KMS-11 (cell line): ENCODE measurements at regions not wholly inside any gene's neighbourhood (a gene's known extent, or its start where the extent isn't known, plus 50 kb on each side); places are given as distances from the start of the nearest gene placed in this dataset.
"Not testable (repeated sequence)": the region's sequence is repeated elsewhere in the genome, so short reads cannot be mapped to it uniquely, and the experiment has no call there.

Source experiments
- H2AFZ ChIP-seq: fragments of 200-600 bp; sonication (generic); 2 replicates; pipeline ENCODE4 v1.6.1; 2016; ENCODE audit warnings: antibody characterized with exemption, mixed run types, low read depth
- H3K27ac ChIP-seq: fragments of 200-600 bp; sonication (generic); 2 replicates; pipeline ENCODE4 v1.6.1; 2016; ENCODE audit warnings: mild to moderate bottlenecking, mixed run types
- H3K27me3 ChIP-seq: fragments of 200-600 bp; sonication (generic); 2 replicates; pipeline ENCODE4 v1.6.1; 2017; ENCODE audit warnings: mild to moderate bottlenecking, low read depth, mixed run types, moderate library complexity; ENCODE audit not compliant: insufficient read depth
- H3K36me3 ChIP-seq: fragments of 200-600 bp; sonication (generic); 2 replicates; pipeline ENCODE4 v1.6.1; 2017; ENCODE audit warnings: mild to moderate bottlenecking, mixed run types; ENCODE audit not compliant: insufficient read depth
- H3K4me1 ChIP-seq: fragments of 200-600 bp; sonication (generic); 2 replicates; pipeline ENCODE4 v1.6.1; 2016; ENCODE audit warnings: mild to moderate bottlenecking, low read depth, mixed run types; ENCODE audit not compliant: poor library complexity, severe bottlenecking
- H3K4me2 ChIP-seq: fragments of 200-600 bp; sonication (generic); 2 replicates; pipeline ENCODE4 v1.7.0; 2016; ENCODE audit warnings: mild to moderate bottlenecking, mixed run types
- H3K4me3 ChIP-seq: fragments of 200-600 bp; sonication (generic); IDR thresholded peaks from 2 replicates; pipeline ENCODE4 v1.6.1; 2017; ENCODE audit warnings: low read depth, low read length, mixed read lengths; ENCODE audit not compliant: insufficient read depth
- H3K79me2 ChIP-seq: fragments of 200-600 bp; sonication (generic); 2 replicates; pipeline ENCODE4 v1.6.1; 2016; ENCODE audit warnings: low read depth, mixed run types; ENCODE audit not compliant: insufficient read depth
- H3K9ac ChIP-seq: fragments of 200-600 bp; sonication (generic); 2 replicates; pipeline ENCODE4 v1.6.1; 2016; ENCODE audit warnings: mild to moderate bottlenecking, mixed run types
- H4K20me1 ChIP-seq: fragments of 200-600 bp; sonication (generic); 2 replicates; pipeline ENCODE4 v1.6.1; 2016; ENCODE audit warnings: mild to moderate bottlenecking, mixed run types; ENCODE audit not compliant: insufficient read depth
- CTCF ChIP-seq: fragments of 200-600 bp; sonication (generic); conservative IDR thresholded peaks from 2 replicates; pipeline ENCODE4 v1.6.1; 2017; ENCODE audit warnings: low read depth, mild to moderate bottlenecking, antibody characterized with exemption, low read length, moderate library complexity, mixed read lengths

DNA sequence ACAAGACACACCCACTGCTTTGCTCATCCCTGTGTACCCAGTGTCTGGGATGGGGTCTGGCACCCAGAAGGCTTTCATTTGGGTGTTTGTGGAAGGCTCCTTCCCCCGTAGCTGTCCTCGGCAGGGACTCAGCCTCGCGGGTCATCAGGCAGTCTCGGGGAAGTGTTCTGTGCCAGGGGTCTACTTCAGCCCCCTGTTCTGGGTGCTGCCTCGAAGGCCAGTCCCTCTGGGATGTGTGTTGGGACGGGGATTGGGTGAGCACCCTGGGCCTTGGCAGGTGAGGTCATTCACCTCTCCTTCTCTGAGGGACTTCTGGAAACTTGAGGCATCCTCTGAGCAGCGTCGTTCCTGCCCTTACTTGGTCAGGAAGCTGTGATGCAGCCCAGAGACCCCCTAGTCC lies 65.5 kb downstream of the RPUSD4 start:
- Histone ChIP-seq H2AFZ (no peak overlapping the region), H3K27ac (no peak overlapping the region), H3K27me3 (no peaks in the 10 kb centered on the region), H3K9ac (no peak overlapping the region), H3K79me2 (no peaks in the 10 kb centered on the region), H3K36me3 (no peaks in the 10 kb centered on the region), H3K4me1 (no peaks in the 10 kb centered on the region), H3K4me2 (no peak overlapping the region), H3K4me3 (no peak overlapping the region), H4K20me1 (no peaks in the 10 kb centered on the region)
- TF ChIP-seq CTCF = no peak

DNA sequence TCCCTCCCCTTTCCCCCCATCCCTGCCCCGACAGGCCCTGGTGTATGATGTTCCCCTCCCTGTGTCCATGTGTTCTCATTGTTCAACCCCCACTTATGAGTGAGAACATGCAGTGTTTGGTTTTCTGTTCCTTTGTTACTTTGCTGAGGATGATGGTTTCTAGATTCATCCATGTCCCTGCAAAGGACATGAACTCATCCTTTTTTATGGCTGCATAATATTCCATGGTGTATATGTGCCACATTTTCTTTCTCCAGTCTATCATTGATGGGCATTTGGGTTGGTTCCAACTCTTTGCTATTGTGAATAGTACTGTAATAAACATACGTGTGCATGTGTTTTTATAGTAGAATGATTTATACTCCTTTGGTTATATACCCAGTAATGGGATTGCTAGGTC lies 68.0 kb downstream of the RPUSD4 start:
- H3K79me2 ChIP-seq, H4K20me1 ChIP-seq, H3K4me2 ChIP-seq, H3K36me3 ChIP-seq, H3K27me3 ChIP-seq, H2AFZ ChIP-seq, H3K9ac ChIP-seq, H3K4me3 ChIP-seq, H3K4me1 ChIP-seq, H3K27ac ChIP-seq: not testable (repeated sequence)

DNA sequence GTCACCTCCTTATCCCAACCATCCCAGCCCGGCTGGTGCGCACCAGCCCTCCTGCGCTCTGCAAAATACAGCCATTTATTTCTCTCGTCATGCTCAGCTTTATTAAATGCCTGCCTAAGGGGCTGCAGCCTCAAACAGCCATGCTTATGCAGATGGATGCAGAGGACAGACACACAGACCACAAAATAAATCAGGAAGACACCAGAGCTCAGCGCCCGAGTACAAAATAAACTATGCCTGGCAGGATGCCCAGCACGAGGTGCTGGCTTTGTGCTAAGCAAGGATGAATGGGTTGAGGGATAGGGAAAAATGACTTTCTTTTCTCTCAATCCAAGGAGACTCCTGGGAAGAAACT lies 70.5 kb downstream of the RPUSD4 start:
- Histone ChIP-seq H4K20me1 (no peaks in the 10 kb centered on the region), H3K4me2 (no peak overlapping the region), H3K27ac (no peak overlapping the region), H3K36me3 (no peaks in the 10 kb centered on the region), H3K79me2 (no peaks in the 10 kb centered on the region), H3K4me3 (no peak overlapping the region), H3K27me3 (no peaks in the 10 kb centered on the region), H3K9ac (no peak overlapping the region), H3K4me1 (no peaks in the 10 kb centered on the region), H2AFZ (no peak overlapping the region)
- no peak for TF ChIP-seq CTCF

GRCh38 chr11:126140201-126140925 lies 71.1 kb downstream of the RPUSD4 start:
- Histone ChIP-seq H2AFZ (no peak overlapping the region), H3K79me2 (no peaks in the 10 kb centered on the region), H3K4me2 (no peak overlapping the region), H4K20me1 (no peaks in the 10 kb centered on the region), H3K9ac (no peak overlapping the region), H3K27me3 (no peaks in the 10 kb centered on the region), H3K27ac (no peak overlapping the region), H3K36me3 (no peaks in the 10 kb centered on the region), H3K4me1 (no peaks in the 10 kb centered on the region), H3K4me3 (no peak overlapping the region)
- no peak for TF ChIP-seq CTCF

DNA sequence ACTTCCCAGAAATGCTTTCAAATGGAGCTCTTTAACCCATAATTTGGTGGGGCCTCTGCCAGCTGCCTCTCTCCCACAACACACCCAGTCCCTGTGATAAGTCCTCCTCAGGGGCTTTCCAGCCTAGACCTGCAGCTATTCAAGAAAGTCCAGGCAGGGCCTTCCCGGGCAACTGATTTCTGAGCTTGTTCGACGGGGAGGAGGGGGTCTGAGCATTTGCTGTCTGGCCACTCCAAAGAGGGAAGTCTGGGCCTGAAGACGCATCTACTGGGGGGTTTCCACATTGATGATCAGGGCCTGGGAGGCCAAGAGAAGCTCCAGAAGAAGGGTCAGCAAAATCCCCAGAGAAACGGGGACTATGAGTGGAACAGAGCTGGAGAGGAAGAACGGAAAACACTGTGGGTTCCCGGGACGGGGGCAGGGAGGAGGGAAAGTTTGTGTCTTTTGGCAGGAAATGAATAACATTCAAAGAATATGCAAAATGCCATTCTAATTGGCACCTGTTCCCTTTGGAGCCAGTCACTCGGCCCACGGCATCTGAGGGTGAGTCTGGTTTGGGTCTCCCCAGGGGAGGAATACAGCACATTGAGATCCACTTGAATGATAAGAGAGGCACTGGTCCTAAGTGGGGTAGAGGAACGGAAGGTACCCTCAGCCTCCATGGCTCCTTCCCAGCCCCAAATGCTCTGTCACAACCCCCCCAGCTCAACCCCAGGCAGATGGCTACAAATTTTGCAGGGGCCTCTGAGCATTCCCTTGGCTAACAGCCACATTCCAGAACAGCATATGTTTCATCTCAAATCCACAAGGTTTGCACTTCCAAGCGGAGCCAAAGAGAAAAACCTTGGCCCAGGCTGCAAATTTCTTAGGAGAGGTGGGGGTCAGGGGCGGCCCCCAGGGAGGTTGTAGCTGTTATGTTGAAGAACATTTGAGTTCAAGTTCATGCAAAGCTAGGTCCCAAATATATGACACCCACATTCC lies 72.0 kb downstream of the RPUSD4 start:
- no peaks in the 10 kb centered on the region for H3K79me2 ChIP-seq
- H3K4me2 ChIP-seq = no peak overlapping the region
- H2AFZ ChIP-seq = no peak overlapping the region
- H4K20me1 ChIP-seq = no peaks in the 10 kb centered on the region
- no peaks in the 10 kb centered on the region for H3K27me3 ChIP-seq
- H3K4me1 ChIP-seq = no peaks in the 10 kb centered on the region
- no peak overlapping the region for H3K4me3 ChIP-seq
- H3K36me3 ChIP-seq = no peaks in the 10 kb centered on the region
- H3K27ac ChIP-seq = no peak overlapping the region
- H3K9ac ChIP-seq = no peak overlapping the region
- TF ChIP-seq CTCF = no peak
